ENCODE measurements at regions not wholly inside any gene's neighbourhood (a gene's known extent, or its start where the extent isn't known, plus 50 kb on each side); places are given as distances from the start of the nearest gene placed in this dataset.

DNA sequence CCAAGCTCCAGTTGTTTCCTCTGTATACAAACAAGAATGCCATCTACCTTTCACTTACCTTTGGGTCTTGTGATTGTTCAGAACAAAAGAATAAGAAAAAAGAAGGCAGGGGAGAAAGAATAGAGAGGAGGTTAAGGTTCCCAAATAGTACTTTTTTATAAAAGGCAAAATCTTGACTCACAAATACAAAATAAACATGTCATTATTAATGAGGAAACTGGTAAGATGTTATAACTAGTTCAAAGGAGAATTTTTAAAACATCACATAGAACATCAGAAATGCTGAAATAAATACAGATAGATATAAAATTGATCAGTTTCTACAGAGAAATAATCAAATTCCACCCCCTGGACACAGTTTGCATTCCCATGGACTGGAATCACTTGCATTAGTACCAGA, 446.7 kb upstream of the CCDC196 start:
- Histone ChIP-seq H3K9ac (no peak overlapping the region), H4K20me1 (ENCODE audit: insufficient read depth) (no peaks in the 10 kb centered on the region), H3K4me2 (no peak overlapping the region), H3K79me2 (ENCODE audit: insufficient read depth) (no peaks in the 10 kb centered on the region), H3K4me1 (ENCODE audit: control insufficient read depth in 1 of 2, insufficient read depth in 2 of 2, low read depth in 1 of 2, low read length in 1 of 2) (no peaks in the 10 kb centered on the region), H3F3A (replicated peaks; ENCODE audit: insufficient read depth) (no peaks in the 10 kb centered on the region), H3K27ac (ENCODE audit: low read depth in 2 of 2, low read length in 1 of 2) (no peak overlapping the region), H3K9me2 (no peaks in the 10 kb centered on the region), H3K27me3 (ENCODE audit: insufficient read depth) (no peaks in the 10 kb centered on the region), H2AFZ (ENCODE audit: low read depth) (no peak overlapping the region), H3K9me3 (no peaks in the 10 kb centered on the region), H3K4me3 (ENCODE audit: low read depth in 2 of 2, low read length in 1 of 2) (no peak overlapping the region), H3K36me3 (replicated peaks in 1 of 2; ENCODE audit: control insufficient read depth in 1 of 2, insufficient read depth in 2 of 2, low read length in 1 of 2) (no peaks in the 10 kb centered on the region)
- TF ChIP-seq, protein P1, sequence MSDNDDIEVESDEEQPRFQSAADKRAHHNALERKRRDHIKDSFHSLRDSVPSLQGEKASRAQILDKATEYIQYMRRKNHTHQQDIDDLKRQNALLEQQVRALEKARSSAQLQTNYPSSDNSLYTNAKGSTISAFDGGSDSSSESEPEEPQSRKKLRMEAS (IDR thresholded peaks at IDR 0.05; ENCODE audit: low read depth), result no peak
- TF ChIP-seq MXI1 (IDR thresholded peaks at IDR 0.05; ENCODE audit: low read depth, low read length) (no peak), SMC3 (IDR thresholded peaks at IDR 0.05; ENCODE audit: low read depth, low read length) (no peak), JUND (IDR thresholded peaks at IDR 0.05) (no peak), POLR2AphosphoS5 (IDR thresholded peaks at IDR 0.05; ENCODE audit: low read depth, low read length) (no peak), TCF12 (IDR thresholded peaks at IDR 0.05) (no peak), FOSL2 (IDR thresholded peaks at IDR 0.05; ENCODE audit: borderline replicate concordance, low read depth) (no peak), SIN3A (IDR thresholded peaks at IDR 0.05; ENCODE audit: borderline replicate concordance, low read depth, low read length) (no peak)
- TF ChIP-seq, protein P2, sequence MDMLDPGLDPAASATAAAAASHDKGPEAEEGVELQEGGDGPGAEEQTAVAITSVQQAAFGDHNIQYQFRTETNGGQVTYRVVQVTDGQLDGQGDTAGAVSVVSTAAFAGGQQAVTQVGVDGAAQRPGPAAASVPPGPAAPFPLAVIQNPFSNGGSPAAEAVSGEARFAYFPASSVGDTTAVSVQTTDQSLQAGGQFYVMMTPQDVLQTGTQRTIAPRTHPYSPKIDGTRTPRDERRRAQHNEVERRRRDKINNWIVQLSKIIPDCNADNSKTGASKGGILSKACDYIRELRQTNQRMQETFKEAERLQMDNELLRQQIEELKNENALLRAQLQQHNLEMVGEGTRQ (IDR thresholded peaks at IDR 0.05; ENCODE audit: borderline replicate concordance, low read depth, low read length), result no peak
- ChIA-PET POLR2A (no interaction called here), CTCF (no interaction called here)
- no peak for DNase-seq

GRCh38 chr14:66041582-66041981, 444.6 kb upstream of the CCDC196 start:
- ChIA-PET CTCF (no interaction called here), POLR2A (no interaction called here)
- Histone ChIP-seq H3K4me3 (ENCODE audit: low read depth in 2 of 2, low read length in 1 of 2) (no peak overlapping the region), H3K4me2 (no peak overlapping the region), H3F3A (replicated peaks; ENCODE audit: insufficient read depth) (no peaks in the 10 kb centered on the region), H3K9me2 (no peaks in the 10 kb centered on the region), H4K20me1 (ENCODE audit: insufficient read depth) (no peaks in the 10 kb centered on the region), H3K4me1 (ENCODE audit: control insufficient read depth in 1 of 2, insufficient read depth in 2 of 2, low read depth in 1 of 2, low read length in 1 of 2) (no peaks in the 10 kb centered on the region), H3K36me3 (replicated peaks in 1 of 2; ENCODE audit: control insufficient read depth in 1 of 2, insufficient read depth in 2 of 2, low read length in 1 of 2) (no peaks in the 10 kb centered on the region), H3K27me3 (ENCODE audit: insufficient read depth) (no peaks in the 10 kb centered on the region), H3K79me2 (ENCODE audit: insufficient read depth) (no peaks in the 10 kb centered on the region), H2AFZ (ENCODE audit: low read depth) (no peak overlapping the region), H3K27ac (ENCODE audit: low read depth in 2 of 2, low read length in 1 of 2) (no peak overlapping the region), H3K9me3 (no peaks in the 10 kb centered on the region), H3K9ac (no peak overlapping the region)
- 24% methylated on average over 6 of the region's 6 CpGs for WGBS (ENCODE audit: low lambda C conversion rate)
- DNase-seq, result no peak
- TF ChIP-seq GABPA (IDR thresholded peaks at IDR 0.05; ENCODE audit: low read depth) (no peak), SIN3A (IDR thresholded peaks at IDR 0.05; ENCODE audit: borderline replicate concordance, low read depth, low read length) (no peak), MEF2A (IDR thresholded peaks at IDR 0.05; ENCODE audit: borderline replicate concordance, low read depth) (no peak), RFX5 (IDR thresholded peaks at IDR 0.05; ENCODE audit: low read length) (no peak), EP300 (IDR thresholded peaks at IDR 0.05; ENCODE audit: borderline replicate concordance in 1 of 2, low read depth in 1 of 2, low read length in 1 of 2) (no peak), GATA2 (CRISPR knock-in tag; IDR thresholded peaks at IDR 0.05) (no peak), FOSL2 (IDR thresholded peaks at IDR 0.05; ENCODE audit: borderline replicate concordance, low read depth) (no peak), NFIC (IDR thresholded peaks at IDR 0.05; ENCODE audit: borderline replicate concordance) (no peak), POLR2AphosphoS5 (IDR thresholded peaks at IDR 0.05; ENCODE audit: low read depth, low read length) (no peak), MXI1 (IDR thresholded peaks at IDR 0.05; ENCODE audit: low read depth, low read length) (no peak)
- TF ChIP-seq, protein P3, sequence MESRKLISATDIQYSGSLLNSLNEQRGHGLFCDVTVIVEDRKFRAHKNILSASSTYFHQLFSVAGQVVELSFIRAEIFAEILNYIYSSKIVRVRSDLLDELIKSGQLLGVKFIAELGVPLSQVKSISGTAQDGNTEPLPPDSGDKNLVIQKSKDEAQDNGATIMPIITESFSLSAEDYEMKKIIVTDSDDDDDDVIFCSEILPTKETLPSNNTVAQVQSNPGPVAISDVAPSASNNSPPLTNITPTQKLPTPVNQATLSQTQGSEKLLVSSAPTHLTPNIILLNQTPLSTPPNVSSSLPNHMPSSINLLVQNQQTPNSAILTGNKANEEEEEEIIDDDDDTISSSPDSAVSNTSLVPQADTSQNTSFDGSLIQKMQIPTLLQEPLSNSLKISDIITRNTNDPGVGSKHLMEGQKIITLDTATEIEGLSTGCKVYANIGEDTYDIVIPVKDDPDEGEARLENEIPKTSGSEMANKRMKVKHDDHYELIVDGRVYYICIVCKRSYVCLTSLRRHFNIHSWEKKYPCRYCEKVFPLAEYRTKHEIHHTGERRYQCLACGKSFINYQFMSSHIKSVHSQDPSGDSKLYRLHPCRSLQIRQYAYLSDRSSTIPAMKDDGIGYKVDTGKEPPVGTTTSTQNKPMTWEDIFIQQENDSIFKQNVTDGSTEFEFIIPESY (IDR thresholded peaks at IDR 0.05; ENCODE audit: borderline replicate concordance, low read depth), result no peak
- TF ChIP-seq, protein P1 (IDR thresholded peaks at IDR 0.05; ENCODE audit: low read depth), result no peak
- TF ChIP-seq, protein P4, sequence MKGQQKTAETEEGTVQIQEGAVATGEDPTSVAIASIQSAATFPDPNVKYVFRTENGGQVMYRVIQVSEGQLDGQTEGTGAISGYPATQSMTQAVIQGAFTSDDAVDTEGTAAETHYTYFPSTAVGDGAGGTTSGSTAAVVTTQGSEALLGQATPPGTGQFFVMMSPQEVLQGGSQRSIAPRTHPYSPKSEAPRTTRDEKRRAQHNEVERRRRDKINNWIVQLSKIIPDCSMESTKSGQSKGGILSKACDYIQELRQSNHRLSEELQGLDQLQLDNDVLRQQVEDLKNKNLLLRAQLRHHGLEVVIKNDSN (IDR thresholded peaks at IDR 0.05; ENCODE audit: borderline replicate concordance, low read depth), result no peak
- TF ChIP-seq, protein P5, sequence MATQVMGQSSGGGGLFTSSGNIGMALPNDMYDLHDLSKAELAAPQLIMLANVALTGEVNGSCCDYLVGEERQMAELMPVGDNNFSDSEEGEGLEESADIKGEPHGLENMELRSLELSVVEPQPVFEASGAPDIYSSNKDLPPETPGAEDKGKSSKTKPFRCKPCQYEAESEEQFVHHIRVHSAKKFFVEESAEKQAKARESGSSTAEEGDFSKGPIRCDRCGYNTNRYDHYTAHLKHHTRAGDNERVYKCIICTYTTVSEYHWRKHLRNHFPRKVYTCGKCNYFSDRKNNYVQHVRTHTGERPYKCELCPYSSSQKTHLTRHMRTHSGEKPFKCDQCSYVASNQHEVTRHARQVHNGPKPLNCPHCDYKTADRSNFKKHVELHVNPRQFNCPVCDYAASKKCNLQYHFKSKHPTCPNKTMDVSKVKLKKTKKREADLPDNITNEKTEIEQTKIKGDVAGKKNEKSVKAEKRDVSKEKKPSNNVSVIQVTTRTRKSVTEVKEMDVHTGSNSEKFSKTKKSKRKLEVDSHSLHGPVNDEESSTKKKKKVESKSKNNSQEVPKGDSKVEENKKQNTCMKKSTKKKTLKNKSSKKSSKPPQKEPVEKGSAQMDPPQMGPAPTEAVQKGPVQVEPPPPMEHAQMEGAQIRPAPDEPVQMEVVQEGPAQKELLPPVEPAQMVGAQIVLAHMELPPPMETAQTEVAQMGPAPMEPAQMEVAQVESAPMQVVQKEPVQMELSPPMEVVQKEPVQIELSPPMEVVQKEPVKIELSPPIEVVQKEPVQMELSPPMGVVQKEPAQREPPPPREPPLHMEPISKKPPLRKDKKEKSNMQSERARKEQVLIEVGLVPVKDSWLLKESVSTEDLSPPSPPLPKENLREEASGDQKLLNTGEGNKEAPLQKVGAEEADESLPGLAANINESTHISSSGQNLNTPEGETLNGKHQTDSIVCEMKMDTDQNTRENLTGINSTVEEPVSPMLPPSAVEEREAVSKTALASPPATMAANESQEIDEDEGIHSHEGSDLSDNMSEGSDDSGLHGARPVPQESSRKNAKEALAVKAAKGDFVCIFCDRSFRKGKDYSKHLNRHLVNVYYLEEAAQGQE (IDR thresholded peaks at IDR 0.05; ENCODE audit: low read depth, low read length), result no peak

Measured in SK-N-SH (cell line).